Esophagus muscularis mucosa (tissue), 4 donors: ENCODE measurements at regions not wholly inside any gene's neighbourhood (a gene's known extent, or its start where the extent isn't known, plus 50 kb on each side); places are given as distances from the start of the nearest gene placed in this dataset.

Experiments used
- DNase-seq: peaks from one replicate; pipeline ENCODE4 v3.0.0-alpha.2; 2017; ENCODE audit errors: extremely low spot score
- H3K27ac ChIP-seq, 4 donors: fragments of 200-600 bp; sonication (generic); replicated peaks in 1 of 4; 1 replicate in 3 of 4; 2 replicates in 1 of 4; pipeline ENCODE4 v1.5.1; 2016 to 2019; ENCODE audit warnings: mild to moderate bottlenecking in 1 of 4
- H3K27me3 ChIP-seq, 4 donors: fragments of 200-600 bp; sonication (generic); one replicate each; pipeline versions ENCODE4 v1.5.1 to v1.6.0; 2016 to 2019
- H3K36me3 ChIP-seq, 4 donors: fragments of 200-600 bp; sonication (generic); one replicate each; pipeline ENCODE4 v1.5.1; 2016 to 2019
- H3K4me1 ChIP-seq, 4 donors: fragments of 200-600 bp; sonication (generic); one replicate each; pipeline ENCODE4 v1.5.1; 2016 to 2019
- H3K4me3 ChIP-seq, 4 donors: fragments of 200-600 bp; sonication (generic); 1 replicate in 2 of 4; 2 replicates in 2 of 4; pipeline ENCODE4 v1.5.1; 2016 to 2019; ENCODE audit warnings: mild to moderate bottlenecking in 4 of 4, moderate library complexity in 1 of 4
- H3K9me3 ChIP-seq, 4 donors: fragments of 200-600 bp; sonication (generic); 1 replicate in 3 of 4; 2 replicates in 1 of 4; pipeline ENCODE4 v1.5.1; 2016 to 2019
- EP300 ChIP-seq: sonication (generic); formaldehyde crosslinking; IDR thresholded peaks from one replicate; pipeline ENCODE4 v1.6.1; 2017; ENCODE audit warnings: antibody characterized with exemption
- POLR2A ChIP-seq: fragments of 450-650 bp; IDR thresholded peaks from one replicate; pipeline ENCODE4 v1.6.1; 2017; ENCODE audit warnings: antibody characterized with exemption, moderate library complexity, mild to moderate bottlenecking, low read depth
- POLR2AphosphoS5 ChIP-seq, 2 donors: sonication (generic); formaldehyde crosslinking; IDR thresholded peaks; one replicate each; pipeline ENCODE4 v1.6.1; 2017; ENCODE audit warnings: antibody characterized with exemption in 2 of 2
- WGBS: methylation state at CpG from one replicate; pipeline ENCODE4 v1.1.5; 2018; 5-methylcytosine and 5-hydroxymethylcytosine counted together
- intact Hi-C: fragments of 100-400 bp; cut with DNase I; formaldehyde crosslinking; loops from one replicate; pipeline ENCODE4 v1.15.1; 2023
- TF ChIP-seq, protein P1 (sequence below), 3 experiments: fragments of 200-600 bp in 2 of 3; fragments of 450-650 bp in 1 of 3; sonication (generic) in 2 of 3; IDR thresholded peaks; one replicate each; pipeline ENCODE4 v1.5.1; 2017 to 2019; ENCODE audit warnings: antibody characterized with exemption in 3 of 3, mild to moderate bottlenecking in 2 of 3, moderate library complexity in 1 of 3

DNA sequence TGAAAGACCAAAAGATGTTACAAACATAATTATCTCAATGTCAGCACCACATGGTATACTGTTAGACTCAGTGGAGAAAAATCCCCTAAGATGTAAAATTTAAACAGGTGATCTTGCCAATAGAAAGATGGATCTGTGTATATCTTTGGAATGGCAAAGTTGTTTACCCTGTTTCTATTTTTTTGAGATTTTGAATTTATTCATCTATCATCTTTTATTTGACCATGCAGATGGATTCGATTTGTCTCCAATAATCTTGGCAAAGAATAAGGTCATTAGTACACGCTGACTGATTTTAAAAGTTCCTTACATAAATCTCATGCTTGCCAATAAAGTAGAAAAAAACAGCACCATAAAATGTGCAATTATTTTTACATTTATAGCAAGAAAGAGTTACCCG lies 459.3 kb downstream of the MBD2 start:
- no peak overlapping the region for H3K4me3 ChIP-seq
- intact Hi-C loops = no loop called here

DNA sequence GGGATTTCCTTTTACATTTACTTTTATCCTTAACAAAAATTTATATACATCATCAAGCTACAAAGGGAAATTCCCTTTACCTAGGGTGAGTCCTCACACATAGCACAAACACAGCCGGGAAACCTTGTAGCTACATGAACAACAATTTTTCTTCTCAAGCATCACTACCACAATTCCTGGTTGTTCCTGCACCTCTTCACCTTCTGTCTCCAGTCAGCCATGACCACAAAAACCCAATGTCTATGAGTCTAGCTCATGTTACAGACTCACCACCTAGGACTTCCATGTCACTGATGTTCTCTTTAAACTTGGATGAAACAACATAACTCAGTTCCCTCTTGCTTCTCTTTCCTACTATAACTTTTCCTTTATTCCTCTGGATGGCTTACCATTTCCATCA lies 460.4 kb downstream of the MBD2 start:
- no peak overlapping the region for H3K4me3 ChIP-seq
- no peaks in the 10 kb centered on the region for H3K4me1 ChIP-seq
- whole genome bisulfite sequencing = 92% methylated on average over 1 of the region's 1 CpG
- no peaks in the 10 kb centered on the region for H3K27me3 ChIP-seq
- DNase-seq = no peak
- H3K9me3 ChIP-seq = peaks cover 0 to 18% (median 4%) of the 10 kb centered on the region in 4 donors
- no peak overlapping the region for H3K27ac ChIP-seq
- H3K36me3 ChIP-seq = no peaks in the 10 kb centered on the region
- no peak for TF ChIP-seq POLR2A
- no peak for TF ChIP-seq EP300
- TF ChIP-seq, protein P1, sequence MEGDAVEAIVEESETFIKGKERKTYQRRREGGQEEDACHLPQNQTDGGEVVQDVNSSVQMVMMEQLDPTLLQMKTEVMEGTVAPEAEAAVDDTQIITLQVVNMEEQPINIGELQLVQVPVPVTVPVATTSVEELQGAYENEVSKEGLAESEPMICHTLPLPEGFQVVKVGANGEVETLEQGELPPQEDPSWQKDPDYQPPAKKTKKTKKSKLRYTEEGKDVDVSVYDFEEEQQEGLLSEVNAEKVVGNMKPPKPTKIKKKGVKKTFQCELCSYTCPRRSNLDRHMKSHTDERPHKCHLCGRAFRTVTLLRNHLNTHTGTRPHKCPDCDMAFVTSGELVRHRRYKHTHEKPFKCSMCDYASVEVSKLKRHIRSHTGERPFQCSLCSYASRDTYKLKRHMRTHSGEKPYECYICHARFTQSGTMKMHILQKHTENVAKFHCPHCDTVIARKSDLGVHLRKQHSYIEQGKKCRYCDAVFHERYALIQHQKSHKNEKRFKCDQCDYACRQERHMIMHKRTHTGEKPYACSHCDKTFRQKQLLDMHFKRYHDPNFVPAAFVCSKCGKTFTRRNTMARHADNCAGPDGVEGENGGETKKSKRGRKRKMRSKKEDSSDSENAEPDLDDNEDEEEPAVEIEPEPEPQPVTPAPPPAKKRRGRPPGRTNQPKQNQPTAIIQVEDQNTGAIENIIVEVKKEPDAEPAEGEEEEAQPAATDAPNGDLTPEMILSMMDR (IDR thresholded peaks at IDR 0.05) = no peak
- no peak for TF ChIP-seq POLR2AphosphoS5 (IDR thresholded peaks at IDR 0.05)
- intact Hi-C loops = no loop called here

More for the DNA sequence above, 459.3 kb downstream of the MBD2 start:
- Histone ChIP-seq H3K27me3 (no peaks in the 10 kb centered on the region), H3K4me1 (no peaks in the 10 kb centered on the region), H3K27ac (no peak overlapping the region), H3K9me3 (peaks cover 0 to 18% (median 4%) of the 10 kb centered on the region in 4 donors), H3K36me3 (no peaks in the 10 kb centered on the region)
- no peak for DNase-seq
- TF ChIP-seq EP300 (no peak), POLR2A (no peak), POLR2AphosphoS5 (IDR thresholded peaks at IDR 0.05) (no peak)
- TF ChIP-seq, protein P1 (IDR thresholded peaks at IDR 0.05) = no peak
- 71% methylated on average over 3 of the region's 3 CpGs for WGBS

DNA sequence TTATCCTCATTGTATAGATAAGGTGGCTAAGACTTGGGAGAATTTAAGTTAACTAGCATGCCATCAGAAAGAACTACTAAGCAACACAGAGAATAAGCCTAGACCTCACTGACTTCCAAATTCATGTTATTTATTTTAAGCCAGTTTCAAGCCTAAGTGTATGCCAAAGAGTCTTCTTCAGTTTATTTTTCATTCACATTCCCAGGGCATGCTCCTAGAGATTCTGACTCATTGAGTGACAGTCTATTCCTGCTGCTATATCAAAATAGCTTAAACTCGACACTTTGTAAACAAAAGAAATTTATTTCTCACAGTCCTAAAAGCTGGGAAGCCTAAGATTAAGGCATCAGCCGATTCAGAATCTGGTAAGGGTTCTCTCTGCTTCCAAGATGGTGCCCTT lies 467.1 kb downstream of the MBD2 start:
- H3K4me3 ChIP-seq = no peak overlapping the region
- WGBS = 30% methylated on average over 2 of the region's 2 CpGs
- no peak for DNase-seq
- H3K27me3 ChIP-seq = no peaks in the 10 kb centered on the region
- H3K27ac ChIP-seq = no peak overlapping the region
- H3K36me3 ChIP-seq = no peaks in the 10 kb centered on the region
- H3K4me1 ChIP-seq = peaks cover 0 to 4% (median 2%) of the 10 kb centered on the region in 4 donors
- no peaks in the 10 kb centered on the region for H3K9me3 ChIP-seq
- intact Hi-C loops = no loop called here
- TF ChIP-seq EP300 (no peak), POLR2A (no peak), POLR2AphosphoS5 (IDR thresholded peaks at IDR 0.05) (no peak)
- TF ChIP-seq, protein P1 (IDR thresholded peaks at IDR 0.05) = no peak

DNA sequence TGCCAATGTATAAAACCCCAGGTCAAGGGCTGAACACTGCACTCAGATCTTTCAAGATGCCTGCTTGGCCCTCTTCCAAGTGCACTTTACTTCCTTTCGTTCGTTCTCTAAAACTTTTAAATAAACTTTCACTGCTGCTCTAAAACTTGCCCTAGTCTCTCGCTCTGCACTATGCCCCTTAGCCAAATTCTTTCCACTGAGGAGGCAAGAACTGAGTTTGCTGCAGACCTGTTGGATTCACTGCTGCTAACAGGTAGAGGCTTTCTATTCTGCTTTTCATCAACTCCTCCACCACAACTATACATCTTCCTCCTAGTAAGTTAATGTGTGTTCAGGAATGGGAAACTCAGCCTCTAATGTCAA lies 467.9 kb downstream of the MBD2 start:
- no peak for DNase-seq
- H3K4me3 ChIP-seq = no peak overlapping the region
- no peaks in the 10 kb centered on the region for H3K9me3 ChIP-seq
- TF ChIP-seq EP300 = no peak
- TF ChIP-seq, protein P1 (IDR thresholded peaks at IDR 0.05) = no peak
- no peak for TF ChIP-seq POLR2AphosphoS5 (IDR thresholded peaks at IDR 0.05)
- H3K4me1 ChIP-seq = peaks cover 0 to 4% (median 2%) of the 10 kb centered on the region in 4 donors
- 48% methylated on average over 3 of the region's 3 CpGs for WGBS
- no peaks in the 10 kb centered on the region for H3K36me3 ChIP-seq
- intact Hi-C loops = no loop called here
- no peaks in the 10 kb centered on the region for H3K27me3 ChIP-seq
- no peak overlapping the region for H3K27ac ChIP-seq

DNA sequence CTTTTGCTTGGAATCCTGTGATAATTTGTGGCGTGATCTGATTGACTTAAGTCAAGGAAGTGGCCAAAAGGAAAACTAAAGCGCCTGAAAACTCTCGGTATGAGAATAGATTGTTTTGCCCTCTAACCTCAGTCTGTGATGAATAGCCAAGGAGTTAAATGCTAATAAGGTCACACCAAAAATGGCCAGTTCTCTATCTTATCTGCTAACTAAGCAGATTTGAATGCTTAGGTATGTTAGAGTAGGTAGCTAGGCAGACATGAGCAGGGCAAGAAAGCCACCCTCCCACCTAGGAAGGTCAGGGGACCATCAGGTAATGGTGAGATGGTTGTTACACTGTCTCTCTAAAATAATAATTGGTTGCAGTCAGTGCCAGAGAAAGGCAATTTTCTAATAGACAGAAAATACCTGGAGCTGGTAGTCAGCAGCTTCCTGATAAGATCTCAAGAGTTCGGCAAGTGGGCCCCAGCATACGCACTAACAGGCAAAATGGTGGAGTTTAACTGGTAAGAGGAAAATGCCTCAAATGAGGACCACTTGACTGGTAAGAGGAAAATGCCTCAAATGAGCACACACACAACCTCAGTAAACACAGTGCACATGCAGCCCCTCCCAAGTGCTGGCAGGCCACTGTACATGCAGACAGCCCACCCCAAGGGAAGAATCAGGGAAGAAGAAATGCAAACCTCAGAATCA lies 468.4 kb downstream of the MBD2 start:
- TF ChIP-seq EP300 (no peak), POLR2A (no peak), POLR2AphosphoS5 (IDR thresholded peaks at IDR 0.05) (no peak)
- TF ChIP-seq, protein P1 (IDR thresholded peaks at IDR 0.05) = no peak
- DNase-seq = no peak
- H3K9me3 ChIP-seq = no peaks in the 10 kb centered on the region
- intact Hi-C loops = no loop called here
- no peaks in the 10 kb centered on the region for H3K27me3 ChIP-seq
- H3K36me3 ChIP-seq = no peaks in the 10 kb centered on the region
- H3K4me3 ChIP-seq = no peak overlapping the region
- H3K4me1 ChIP-seq = peaks cover 0 to 4% (median 2%) of the 10 kb centered on the region in 4 donors
- H3K27ac ChIP-seq = no peak overlapping the region
- WGBS = 79% methylated on average over 5 of the region's 5 CpGs
